Sigmoid colon (tissue), 4 donors: ENCODE measurements at regions not wholly inside any gene's neighbourhood (a gene's known extent, or its start where the extent isn't known, plus 50 kb on each side); places are given as distances from the start of the nearest gene placed in this dataset.

ENCODE experiments used
- CTCF ChIP-seq, 4 experiments: fragments of 450-650 bp in 3 of 4; fragments of 200-600 bp in 1 of 4; IDR thresholded peaks; one replicate each; pipeline ENCODE4 v1.5.1; 2016 to 2019; ENCODE audit warnings: antibody characterized with exemption in 4 of 4, mild to moderate bottlenecking in 3 of 4, moderate library complexity in 2 of 4
- POLR2AphosphoS5 ChIP-seq, 4 donors: sonication (generic); formaldehyde crosslinking; IDR thresholded peaks; one replicate each; pipeline ENCODE4 v1.6.1; 2017; ENCODE audit warnings: antibody characterized with exemption in 4 of 4

GRCh38 chr5:28691526-28691925 lies 1653.1 kb upstream of the CDH9 start:
- TF ChIP-seq CTCF (IDR thresholded peaks at IDR 0.05) = no peak
- no peak for TF ChIP-seq POLR2AphosphoS5 (IDR thresholded peaks at IDR 0.05)
